Stimulated activated CD4-positive, alpha-beta T cell treated with anti-CD3 and anti-CD28 coated beads, Interleukin-15, amount 100 ng/mL, for 24 hours (primary cell): ENCODE measurements at regions not wholly inside any gene's neighbourhood (a gene's known extent, or its start where the extent isn't known, plus 50 kb on each side); places are given as distances from the start of the nearest gene placed in this dataset.

Experiments used
- DNase-seq: peaks from one replicate; pipeline ENCODE4 v3.0.0-alpha.2; 2020

DNA sequence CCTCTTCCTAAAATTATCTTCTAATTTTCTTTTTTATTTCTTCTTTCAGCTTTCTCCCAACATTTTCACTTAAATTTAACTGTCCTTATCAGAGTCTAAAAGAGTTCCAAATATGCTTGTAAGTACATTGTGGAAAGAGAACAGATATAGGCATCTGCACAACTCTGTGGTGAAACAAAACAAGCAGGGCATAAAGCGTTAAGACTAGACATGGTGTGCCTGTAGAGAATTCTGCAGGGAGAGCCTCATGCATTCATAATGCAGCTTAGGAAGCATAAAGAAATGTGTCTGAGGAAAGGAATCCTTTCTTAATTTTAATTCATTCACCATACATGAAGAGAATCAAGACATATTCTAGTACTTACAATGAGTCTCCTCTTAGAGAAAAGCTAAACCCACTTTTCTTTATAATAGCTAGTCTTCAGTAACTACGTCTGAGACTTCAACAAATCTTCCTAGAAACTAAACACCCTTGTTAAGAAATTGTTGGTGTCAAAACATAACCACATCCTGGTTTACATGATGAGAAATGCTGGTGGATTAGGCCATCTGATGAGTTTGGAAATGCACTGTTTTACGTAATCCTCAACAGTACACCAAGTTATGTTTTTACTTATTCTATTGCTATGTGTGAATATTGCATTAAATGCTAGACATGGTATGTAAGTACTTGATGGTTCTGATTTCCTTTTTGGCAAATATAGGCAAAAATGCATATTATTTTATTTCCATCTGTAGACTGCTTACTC is 307.8 kb upstream of the GIMD1 start:
- no peak for DNase-seq

DNA sequence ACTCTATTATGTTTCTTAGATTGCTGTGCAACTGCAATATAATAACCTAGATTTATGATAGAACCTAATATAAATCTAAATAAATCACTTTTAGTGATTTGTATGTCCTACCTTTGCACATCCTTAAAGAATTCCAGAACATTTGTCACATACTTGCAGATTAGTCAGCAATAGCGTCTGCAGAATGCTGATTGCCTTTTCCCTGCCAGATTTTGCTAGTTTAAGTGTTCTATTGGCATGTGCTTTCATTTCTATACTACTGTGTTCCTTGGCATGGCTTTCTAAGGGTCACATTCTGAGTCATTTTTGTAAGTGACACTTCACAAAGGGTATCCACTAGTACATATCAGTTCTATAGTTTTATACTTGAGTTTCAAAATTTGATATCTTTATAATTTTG is 303.1 kb upstream of the GIMD1 start:
- no peak for DNase-seq

DNA sequence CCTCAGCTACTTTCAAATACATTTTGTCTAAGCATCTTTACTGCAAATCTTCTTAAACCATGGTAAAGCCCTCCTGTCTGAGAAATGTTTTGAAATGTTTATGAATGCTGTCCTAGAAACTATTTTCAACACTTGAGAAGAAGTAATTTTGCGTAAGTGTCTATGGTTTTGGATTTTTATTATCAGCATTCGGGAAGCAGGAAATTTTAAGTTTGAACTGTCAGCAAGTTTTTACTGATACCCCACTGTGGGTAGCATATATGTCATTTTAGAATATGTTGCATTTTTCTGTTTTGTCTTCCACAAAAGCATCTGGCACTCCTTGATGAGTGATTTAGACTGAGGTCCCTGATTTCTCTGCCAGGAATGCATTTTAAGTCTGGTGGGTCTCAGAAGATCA is 302.4 kb upstream of the GIMD1 start:
- no peak for DNase-seq

DNA sequence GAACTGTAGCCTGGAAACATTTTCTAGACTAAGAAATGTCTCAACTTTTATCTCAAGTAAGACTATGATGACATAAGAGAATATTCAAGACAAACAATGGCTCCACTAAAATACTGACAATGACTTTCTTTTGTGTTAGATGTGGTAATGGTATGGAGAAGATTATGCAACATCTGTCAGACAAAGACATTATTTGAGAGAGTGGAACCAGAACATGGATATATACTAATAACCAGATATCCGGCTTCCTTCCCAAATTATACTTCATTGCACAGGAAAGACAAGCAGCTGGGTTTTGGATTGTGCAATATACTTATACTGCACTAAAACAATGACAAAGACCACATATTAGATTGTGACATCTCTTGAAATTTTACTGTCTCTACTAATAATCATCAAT is 290.8 kb upstream of the GIMD1 start:
- no peak for DNase-seq

DNA sequence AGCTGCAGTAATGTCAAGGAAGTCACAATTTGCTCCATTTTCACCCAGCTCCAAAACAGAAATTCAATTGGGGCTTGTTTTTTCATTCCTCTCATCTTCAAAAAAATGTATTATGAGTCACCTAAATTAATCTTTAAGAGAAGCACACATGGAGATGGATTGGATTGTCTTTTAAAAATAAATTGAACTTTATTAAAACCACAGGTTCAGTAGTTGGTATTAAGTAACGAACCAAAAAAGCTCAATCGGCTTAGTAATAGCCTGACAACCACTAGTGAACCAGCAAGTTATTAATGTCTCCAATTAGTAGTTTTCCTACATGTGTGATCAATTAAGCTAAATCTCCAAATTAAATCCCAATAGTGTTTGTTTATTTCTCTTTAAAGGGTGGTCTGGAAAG is 283.5 kb upstream of the GIMD1 start:
- DNase-seq: no peak

DNA sequence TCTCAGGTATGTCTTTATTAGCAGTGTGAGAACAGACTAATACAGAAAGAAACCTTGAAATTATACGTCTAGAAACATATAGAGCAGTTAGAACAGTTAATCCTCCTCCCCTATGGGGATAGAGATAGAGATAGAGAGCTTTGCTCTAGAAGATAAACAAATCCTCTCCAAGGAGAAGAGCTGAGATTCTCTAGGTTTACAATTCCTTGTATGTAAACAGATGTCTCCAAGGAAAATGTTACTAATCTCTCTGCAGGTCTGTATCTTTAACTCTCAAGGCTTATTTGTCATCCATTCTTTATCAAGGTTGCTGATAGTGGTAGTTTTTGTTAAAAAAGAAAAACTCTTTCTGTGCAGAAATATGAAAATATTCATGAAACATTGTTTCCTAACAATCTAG is 282.1 kb upstream of the GIMD1 start:
- no peak for DNase-seq

DNA sequence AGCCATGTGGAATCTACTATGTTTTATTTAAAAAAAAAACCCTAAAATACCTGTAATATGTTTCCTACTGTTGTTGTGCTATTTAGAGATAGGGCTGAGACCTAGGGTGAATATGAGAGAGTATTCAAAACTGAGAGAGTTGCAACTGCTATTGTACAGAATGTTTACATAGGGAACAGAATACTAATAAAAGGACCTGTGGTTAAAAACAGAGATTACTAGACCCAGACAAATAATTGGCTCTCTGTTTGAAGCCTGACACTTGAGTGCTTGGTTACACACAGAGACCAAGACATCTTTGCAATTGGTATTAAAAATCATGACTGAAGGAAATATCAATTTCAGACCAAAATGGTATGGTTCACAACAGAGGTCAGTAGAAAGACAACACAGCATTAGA is 278.9 kb upstream of the GIMD1 start:
- DNase-seq: no peak

DNA sequence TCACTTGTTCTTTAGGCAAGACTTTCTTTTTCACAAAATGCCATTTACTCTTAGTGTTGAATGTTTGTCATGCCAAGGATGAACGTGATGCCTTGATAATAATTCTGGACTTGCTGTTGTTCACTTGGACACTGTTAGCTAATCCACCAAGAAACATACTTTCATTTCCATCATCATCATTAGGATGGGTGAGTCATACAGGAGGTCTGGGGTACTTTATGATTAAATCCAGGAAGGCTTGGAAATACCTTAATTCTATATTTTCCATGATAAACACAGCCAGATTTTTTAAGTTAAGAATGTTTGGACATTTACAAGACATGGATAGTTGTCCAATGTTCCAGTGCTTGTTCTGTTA is 260.7 kb upstream of the GIMD1 start:
- no peak for DNase-seq

DNA sequence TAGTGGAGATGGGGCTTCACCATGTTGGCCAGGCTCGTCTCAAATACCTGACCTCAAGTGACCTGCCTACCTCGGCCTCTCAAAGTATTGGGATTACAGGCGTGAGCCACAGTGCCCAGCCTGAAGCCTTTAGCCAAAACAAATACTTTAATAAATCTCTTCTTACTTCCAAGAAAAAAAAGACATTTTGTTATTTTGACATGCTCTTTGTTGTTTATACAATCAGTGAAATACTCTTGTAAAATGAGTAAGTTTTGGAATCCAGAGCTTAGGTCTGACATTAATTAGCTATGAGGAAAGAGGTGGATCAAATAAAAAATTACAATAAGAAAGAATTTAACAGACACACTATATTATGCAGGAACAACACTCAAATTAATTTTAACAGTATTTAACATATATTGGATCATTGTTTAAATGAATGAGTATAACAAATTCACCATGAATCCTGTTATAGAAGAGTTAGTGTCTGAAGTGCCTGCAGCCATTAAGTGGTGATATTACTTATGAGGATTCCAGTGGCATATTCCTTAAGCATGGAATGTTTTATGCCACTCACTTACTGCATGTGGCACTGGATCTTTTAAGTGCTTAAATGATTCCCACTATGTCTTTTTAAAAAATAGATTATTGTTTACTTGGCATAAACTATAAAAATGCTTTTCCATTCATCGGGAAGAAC is 260.1 kb upstream of the GIMD1 start:
- DNase-seq: no peak

DNA sequence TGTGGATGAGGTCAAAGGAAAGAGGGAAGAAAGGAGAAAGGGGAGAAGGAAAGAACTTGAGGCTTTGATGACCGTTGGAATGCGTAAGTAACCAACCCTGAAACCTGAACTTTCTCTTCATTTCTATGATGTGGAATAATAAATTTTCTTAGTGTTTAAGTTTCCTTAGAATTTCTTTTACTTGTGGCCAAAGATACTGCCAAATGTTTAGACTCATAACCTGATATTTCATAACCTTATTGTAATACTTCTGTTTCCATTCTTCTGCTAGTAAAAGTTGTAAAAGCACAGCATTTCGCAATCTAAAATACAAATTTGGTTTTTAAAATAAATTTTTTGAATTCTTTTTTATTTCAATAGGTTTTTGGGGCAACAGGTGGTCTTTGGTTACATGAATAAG is 258.5 kb upstream of the GIMD1 start:
- no peak for DNase-seq

DNA sequence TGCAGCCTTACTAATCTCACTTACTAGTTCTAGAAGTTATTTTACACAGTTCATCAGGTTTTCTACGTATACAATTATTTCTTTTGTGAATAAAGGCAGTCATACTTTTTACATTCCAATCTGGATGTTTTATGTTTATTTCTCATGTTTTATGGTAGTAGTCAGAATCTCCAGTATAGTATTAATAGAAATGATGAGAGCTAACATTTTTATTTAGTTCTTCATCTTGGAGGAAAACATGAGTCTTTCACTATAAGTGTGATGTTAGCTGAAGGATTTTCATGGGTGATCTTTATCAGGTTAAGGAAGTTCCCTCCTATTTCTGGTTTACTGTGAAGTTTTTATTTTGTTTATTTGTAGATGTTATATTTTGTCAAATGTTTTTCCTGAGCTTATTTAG is 256.1 kb upstream of the GIMD1 start:
- no peak for DNase-seq

DNA sequence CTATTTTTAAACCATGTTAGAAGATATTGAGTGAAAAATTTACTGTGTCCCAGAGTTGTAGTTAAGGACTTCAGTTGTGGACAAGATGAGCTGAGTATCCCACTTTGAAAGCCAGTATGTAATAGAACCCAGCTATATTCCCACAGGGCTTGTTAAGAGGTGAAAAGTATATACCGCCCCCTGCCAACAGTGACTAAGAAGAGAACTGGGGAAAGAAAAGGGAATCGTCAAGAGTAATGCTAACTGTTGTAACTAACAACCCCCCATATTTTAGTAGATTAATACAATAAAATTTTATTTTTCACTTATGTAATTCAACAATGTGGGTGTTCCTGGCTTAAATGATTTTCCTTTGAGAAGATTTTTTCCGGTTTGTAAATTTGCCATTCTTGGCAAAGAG is 250.4 kb upstream of the GIMD1 start:
- no peak for DNase-seq

DNA sequence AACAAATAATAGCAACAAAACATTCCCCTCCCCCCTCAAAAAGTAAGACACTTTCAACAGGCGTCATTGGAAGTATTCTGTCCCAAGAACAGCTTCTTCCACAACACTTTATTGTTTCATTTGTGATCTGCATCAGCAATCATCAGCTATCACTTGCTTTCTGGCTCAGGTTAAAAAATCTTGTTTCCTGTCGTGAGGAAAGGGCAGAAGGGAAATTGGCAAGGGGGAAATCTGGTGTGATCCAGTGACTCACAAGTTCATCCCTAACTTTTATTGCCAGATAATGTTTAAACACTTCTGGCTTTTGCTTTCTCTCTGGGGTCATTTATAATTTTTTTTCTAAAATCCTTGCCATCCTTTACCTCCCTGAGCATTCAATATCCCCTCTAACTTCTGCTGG is 247.4 kb upstream of the GIMD1 start:
- no peak for DNase-seq

DNA sequence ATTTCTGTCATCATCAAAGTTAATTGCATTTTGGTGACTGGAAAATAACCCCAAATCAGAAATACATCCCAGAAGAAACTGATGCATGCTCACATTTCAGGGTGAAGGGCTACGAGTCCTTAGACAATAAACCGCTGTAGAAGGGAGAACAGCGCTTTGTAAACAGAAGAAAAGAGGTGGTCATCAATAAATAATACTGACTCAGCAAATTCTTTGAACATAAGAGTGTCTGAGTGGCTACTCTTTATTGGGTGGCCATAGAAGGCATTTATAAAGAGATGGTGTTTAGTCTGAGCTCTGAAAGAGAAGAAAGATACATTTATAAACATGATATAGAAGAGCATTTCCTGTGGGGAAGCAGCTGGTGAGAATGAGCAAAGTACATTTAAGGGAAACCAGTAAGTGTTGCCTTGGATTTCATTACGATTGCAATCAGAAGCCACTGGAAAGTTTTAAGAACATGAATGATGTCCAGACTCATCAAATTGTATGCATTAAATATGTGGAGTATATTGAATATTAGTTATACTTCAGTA is 246.9 kb upstream of the GIMD1 start:
- DNase-seq: no peak

DNA sequence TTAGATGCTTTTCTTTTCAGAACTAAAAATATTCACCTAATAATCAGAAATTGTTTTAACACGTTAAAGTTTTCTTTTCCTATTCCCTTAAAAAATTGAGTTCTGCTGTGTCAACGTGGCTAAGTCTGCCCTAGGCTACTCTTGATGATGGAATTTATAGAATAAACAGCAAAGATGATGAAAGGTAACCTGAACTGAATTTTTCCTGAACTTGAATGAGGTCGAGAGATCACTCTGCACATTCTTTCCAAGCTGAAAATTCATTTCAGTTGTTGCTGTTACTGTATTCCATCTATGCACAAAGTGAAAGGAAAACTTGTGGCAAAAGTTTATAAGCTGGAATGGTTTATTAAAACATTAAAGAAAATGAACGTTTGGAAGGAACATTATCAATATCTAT is 245.9 kb upstream of the GIMD1 start:
- DNase-seq: no peak

DNA sequence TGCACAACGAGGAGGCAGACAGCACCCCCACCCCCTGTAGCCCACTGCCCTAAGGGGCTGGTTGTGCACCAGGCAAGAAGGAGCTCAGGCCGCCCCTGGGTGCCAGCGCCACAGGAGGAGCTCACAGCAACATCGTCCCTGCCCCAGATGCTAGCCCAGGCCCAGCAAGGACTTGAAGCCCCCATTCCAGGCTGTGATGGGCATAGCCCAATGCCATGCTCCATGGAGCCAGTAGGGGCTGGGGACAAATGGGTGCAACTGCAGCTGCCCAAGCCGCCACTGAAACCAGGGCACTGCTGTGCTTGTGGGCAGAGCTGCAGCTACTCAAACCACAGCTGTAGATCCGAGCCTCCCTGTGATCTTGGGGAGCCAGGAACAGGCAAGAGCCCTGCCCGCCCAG is 241.3 kb upstream of the GIMD1 start:
- no peak for DNase-seq

DNA sequence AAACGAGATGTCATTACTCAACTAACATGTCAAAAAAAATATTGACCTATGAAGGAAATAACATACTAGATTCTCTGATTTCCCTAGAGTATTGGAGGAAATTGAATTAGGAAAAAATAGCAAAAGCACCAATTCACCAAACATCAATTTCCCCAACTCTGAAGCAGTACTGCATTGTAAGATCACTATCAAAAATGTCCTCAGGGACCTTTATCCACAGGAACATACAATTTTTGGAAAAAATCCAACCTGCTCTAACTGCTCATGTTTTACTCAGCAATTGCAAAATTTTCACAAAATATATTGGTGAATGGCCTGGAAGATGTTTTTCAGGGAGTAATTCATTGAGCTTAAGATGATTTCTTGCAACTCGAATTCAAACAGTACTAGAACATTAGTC is 239.0 kb upstream of the GIMD1 start:
- DNase-seq: no peak

DNA sequence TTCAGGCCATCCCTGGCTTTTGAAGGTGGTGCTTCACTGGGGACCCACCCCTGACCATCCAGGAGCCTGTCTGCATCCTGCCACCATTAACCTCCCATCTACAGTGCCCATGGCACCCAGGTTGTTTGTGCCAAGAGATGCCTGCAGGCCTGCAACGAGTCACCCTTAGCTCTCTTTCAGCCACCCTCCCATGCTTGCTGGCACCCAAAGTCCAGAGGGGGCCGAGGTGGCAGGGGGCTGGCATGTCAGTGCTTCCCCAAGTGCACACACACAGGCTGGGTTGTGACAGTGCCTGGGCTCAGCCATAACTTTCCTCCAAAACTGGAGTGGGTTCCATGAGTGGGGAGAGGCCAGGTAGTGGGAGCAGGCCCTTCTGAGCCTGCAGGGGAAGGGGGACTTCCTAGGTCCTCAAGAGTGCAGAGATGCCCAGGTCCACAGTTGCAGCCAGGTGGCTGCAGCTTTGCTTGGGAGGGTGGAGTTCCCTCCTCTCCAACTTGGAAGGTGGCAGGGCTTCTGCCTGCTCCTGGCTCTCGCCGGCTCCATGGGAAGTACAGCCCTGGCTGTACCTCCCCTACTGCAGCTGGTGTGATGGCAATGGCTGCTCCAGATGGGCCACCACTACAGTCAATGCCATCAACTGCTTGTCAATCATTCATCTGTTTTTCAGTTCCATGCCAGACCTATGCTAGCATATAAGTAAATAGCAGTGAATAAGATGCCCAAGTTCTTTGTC is 235.9 kb upstream of the GIMD1 start:
- no peak for DNase-seq

DNA sequence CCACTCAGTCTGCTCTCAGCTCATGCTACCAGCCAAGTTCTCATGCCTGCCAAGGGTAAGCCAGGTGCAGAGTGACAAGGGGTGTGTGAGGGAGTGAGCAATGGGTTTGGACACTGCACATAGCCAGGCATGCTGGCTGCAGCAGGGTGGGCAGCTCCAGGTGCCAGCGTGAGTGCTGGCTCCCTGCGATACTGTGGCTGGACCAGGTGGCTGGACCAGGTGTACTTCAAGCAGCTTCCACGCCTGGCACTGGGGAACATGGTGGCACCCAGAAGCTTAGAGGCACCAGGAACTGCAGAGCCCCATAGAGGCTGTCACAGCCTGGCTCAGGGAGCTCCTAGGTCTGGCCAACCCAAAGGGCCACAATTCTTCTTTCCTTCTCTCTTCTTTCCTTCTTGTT is 234.9 kb upstream of the GIMD1 start:
- DNase-seq: no peak

DNA sequence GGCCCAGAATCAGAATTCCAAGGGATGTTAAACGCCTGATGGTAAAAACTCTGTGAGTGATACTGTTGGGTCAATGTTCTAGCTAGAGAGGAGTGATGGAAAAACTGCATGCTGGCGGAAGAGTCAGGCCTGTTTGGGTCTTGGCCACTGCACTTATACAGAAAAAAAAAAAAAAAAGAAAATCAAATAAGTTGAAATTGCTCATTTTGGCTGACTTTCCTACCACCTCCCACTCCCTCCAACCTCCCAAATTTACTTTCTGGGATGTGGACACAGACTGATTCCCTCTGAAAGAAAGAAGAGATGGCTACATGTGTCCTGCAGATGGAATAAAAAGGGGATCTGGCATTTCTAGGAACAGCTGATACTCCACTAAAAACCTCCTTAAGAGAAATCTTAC is 234.1 kb upstream of the GIMD1 start:
- no peak for DNase-seq

DNA sequence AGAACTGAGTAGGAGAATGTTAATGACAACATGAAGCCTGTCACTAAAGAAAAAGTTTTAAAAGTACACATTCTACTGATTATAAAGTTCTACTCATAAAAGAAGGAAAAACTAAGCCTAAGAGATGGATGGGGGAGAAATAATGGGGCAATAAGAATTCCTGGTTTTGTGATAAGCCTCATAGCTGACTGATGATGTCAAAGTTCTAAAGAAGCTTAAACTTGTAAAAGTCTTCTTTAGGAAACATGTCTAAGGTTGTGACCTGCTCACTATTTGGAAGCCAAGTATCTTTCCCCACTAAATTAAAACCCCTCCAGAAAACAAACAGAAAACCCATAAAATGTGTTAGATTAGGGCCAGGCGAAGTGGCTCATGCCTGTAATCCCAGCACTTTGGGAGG is 232.9 kb upstream of the GIMD1 start:
- DNase-seq: no peak

DNA sequence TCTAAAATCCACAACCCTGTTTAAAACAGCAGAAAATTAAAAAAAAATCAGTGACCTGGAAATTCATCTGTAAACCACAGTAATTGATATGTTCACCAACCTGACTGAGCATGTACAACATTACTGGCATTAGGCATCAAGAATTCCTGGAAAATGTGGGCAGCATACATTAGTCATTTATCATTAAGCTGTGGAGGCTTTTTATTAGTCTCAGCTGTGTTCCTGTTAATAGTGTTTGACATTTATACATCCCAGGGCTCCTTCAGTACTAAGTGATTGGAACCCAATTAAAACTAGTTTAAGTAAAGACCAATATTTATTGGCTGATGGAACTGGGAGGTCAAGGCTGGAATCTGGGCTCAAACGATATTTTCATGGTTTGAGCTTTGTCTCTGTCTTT is 227.3 kb upstream of the GIMD1 start:
- DNase-seq: no peak

DNA sequence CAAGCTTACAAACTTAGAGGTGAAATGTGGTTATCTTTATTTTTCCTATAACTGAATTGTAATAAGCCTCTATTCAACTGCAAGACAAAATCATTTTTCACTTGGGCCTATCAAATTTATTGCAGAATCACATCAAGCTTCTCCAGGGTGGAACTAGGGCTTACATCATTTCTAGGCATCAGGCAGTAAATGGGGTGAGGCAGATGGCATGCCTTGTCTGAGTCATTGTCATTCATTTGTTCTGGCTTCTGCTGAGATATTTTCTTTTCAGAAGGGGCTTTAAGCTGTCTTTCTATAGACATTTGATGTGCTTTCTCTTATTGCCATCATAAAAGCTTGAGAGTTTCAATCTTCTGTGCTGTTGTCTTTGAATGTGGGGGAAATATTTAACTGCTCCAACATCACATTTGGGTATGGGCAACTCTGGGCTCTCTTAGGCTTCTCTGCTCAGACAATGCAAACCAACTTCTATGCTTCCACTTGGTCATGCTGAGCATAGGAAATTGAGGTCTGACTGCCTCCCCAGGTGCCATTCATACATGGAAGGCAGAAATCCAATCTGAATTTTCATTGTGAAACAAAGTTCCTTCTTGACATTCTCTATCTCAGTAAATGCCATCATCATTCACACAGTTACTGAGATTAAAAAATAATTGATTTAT is 225.8 kb upstream of the GIMD1 start:
- no peak for DNase-seq

DNA sequence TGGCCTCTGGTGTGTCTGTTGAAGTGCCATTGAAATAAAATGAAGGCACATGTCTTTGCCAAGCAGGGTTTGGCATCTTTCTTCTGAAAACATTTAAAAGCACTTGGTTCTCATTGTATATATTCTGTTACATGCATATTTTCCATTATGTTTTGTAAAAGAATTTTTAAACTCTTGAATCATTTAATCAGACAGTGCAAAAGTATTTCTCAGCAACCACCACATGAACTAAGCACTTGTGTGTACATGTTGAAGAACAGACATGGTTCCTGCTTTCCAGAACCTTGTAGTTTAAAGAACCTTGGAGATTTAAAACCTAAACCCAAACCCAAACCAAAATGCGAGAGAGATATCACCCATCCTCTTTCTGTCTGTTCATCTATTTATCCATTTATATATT is 220.3 kb upstream of the GIMD1 start:
- DNase-seq: no peak
